HepG2 (cell line): ENCODE measurements at regions not wholly inside any gene's neighbourhood (a gene's known extent, or its start where the extent isn't known, plus 50 kb on each side); places are given as distances from the start of the nearest gene placed in this dataset.

ENCODE experiments used
- ATAC-seq: fragments of 200-7000 bp; cut with Tn5 transposase; 3 replicates; pipeline ENCODE4 v1.9.1; 2020; ENCODE audit warnings: mild to moderate bottlenecking, moderate library complexity
- BruUV-seq: library from RNA; stranded (reverse); fragments of 400-500 nt; replicated peaks from 2 replicates; lab custom pipeline; 2021; lab: Mats Ljungman, UMichigan
- CTCF ChIA-PET: fragments of 300-600 bp; formaldehyde crosslinking; extraction: SDS; loops from one replicate; lab custom pipeline; 2021; ENCODE audit warnings: low total read pairs, inconsistent platforms, low intra/inter-chr PET ratio; lab: Yijun Ruan, JAX
- POLR2A ChIA-PET: fragments of 350-600 bp; sonication (Branson Sonifier 250); formaldehyde crosslinking; loops from one replicate; lab custom pipeline; 2020; ENCODE audit warnings: antibody characterized with exemption, inconsistent platforms; lab: Yijun Ruan, JAX
- DNase-seq: peaks from one replicate; pipeline ENCODE4 v3.0.0-alpha.2; 2015; ENCODE audit warnings: low spot score
- FAIRE-seq: peaks from 3 replicates; lab custom pipeline; 2011; peaks lifted over from hg19 to GRCh38; lab: Jason Lieb, UNC
- H2AFZ ChIP-seq: one replicate; pipeline ENCODE4 v1.6.1; 2011; ENCODE audit warnings: low read length, inconsistent platforms
- H3K27ac ChIP-seq: fragments of 300-600 bp; 3 replicates; pipeline ENCODE4 v1.8.0; 2011; ENCODE audit warnings: mixed run types, mild to moderate bottlenecking, mixed read lengths, low read length, inconsistent platforms; ENCODE audit not compliant: insufficient read depth; ENCODE audit errors: extremely low read length
- H3K27me3 ChIP-seq, 2 experiments: fragments of 200-600 bp in 1 of 2; 2 replicates in 1 of 2; 3 replicates in 1 of 2; pipeline versions ENCODE4 v1.6.0 to v1.8.0; 2011; ENCODE audit warnings: low read length in 2 of 2, mild to moderate bottlenecking in 2 of 2, moderate library complexity in 2 of 2, inconsistent platforms in 1 of 2; ENCODE audit not compliant: insufficient read depth in 2 of 2, control insufficient read depth in 1 of 2
- H3K36me3 ChIP-seq, 2 experiments: fragments of 200-600 bp in 1 of 2; replicated peaks in 1 of 2; 2 replicates in 1 of 2; 3 replicates in 1 of 2; pipeline versions ENCODE4 v1.5.1 to v1.8.0; 2011; ENCODE audit warnings: low read length in 2 of 2, inconsistent platforms in 1 of 2; ENCODE audit not compliant: insufficient read depth in 2 of 2, control insufficient read depth in 1 of 2
- H3K4me1 ChIP-seq: 2 replicates; pipeline ENCODE4 v1.5.1; 2012; ENCODE audit warnings: low read length, inconsistent platforms; ENCODE audit not compliant: insufficient read depth
- H3K4me2 ChIP-seq: 2 replicates; pipeline ENCODE4 v1.6.0; 2011; ENCODE audit warnings: low read depth, low read length, inconsistent platforms
- H3K4me3 ChIP-seq, 3 experiments: fragments of 200-600 bp in 1 of 3; sonication (generic), shearing (Covaris generic) in 1 of 3; replicated peaks in 1 of 3; 2 replicates each; pipeline ENCODE4 v1.5.1; 2011 to 2016; ENCODE audit warnings: low read length in 3 of 3, inconsistent platforms in 2 of 3, low read depth in 2 of 3, mild to moderate bottlenecking in 2 of 3, control low read depth in 1 of 3, mixed read lengths in 1 of 3; ENCODE audit not compliant: insufficient read depth in 1 of 3
- H3K79me2 ChIP-seq: one replicate; pipeline ENCODE4 v1.6.1; 2011; ENCODE audit warnings: low read length, inconsistent platforms; ENCODE audit not compliant: insufficient read depth
- H3K9ac ChIP-seq: 2 replicates; pipeline ENCODE4 v1.6.0; 2011; ENCODE audit warnings: mild to moderate bottlenecking, low read depth, low read length, inconsistent platforms; ENCODE audit not compliant: insufficient read depth
- H3K9me3 ChIP-seq: 2 replicates; pipeline ENCODE4 v1.5.1; 2012; ENCODE audit warnings: mild to moderate bottlenecking, low read length
- H4K20me1 ChIP-seq: 2 replicates; pipeline ENCODE4 v1.6.0; 2011; ENCODE audit warnings: inconsistent platforms, mild to moderate bottlenecking, low read length, moderate library complexity; ENCODE audit not compliant: insufficient read depth
- GTF3A ChIP-seq: sonication (generic); formaldehyde crosslinking; conservative IDR thresholded peaks from 2 replicates; pipeline ENCODE4 v1.4.0; 2020; ENCODE audit warnings: mild to moderate bottlenecking, missing genetic modification reagents
- HNRNPH1 ChIP-seq: fragments of 200-400 bp; formaldehyde crosslinking; optimal IDR thresholded peaks from 2 replicates; pipeline ENCODE3; 2017; ENCODE audit warnings: mild to moderate bottlenecking, low read depth, low read length
- MEIS1 ChIP-seq: sonication (generic); formaldehyde crosslinking; IDR thresholded peaks from 2 replicates; pipeline ENCODE4 v1.9.0; 2021; ENCODE audit warnings: mild to moderate bottlenecking, missing genetic modification reagents, moderate library complexity, borderline replicate concordance
- NCOA2 ChIP-seq: sonication (generic); formaldehyde crosslinking; IDR thresholded peaks from 2 replicates; pipeline ENCODE4 v1.8.0; 2022; ENCODE audit warnings: inconsistent platforms
- SAP130 ChIP-seq: IDR thresholded peaks from 2 replicates; pipeline ENCODE4 v1.6.1; 2016; ENCODE audit warnings: low read depth
- SP4 ChIP-seq: sonication (generic); formaldehyde crosslinking; IDR thresholded peaks from 2 replicates; pipeline ENCODE4 v1.8.1; 2023; ENCODE audit warnings: mild to moderate bottlenecking, missing genetic modification reagents
- SRSF9 ChIP-seq: fragments of 200-400 bp; formaldehyde crosslinking; IDR thresholded peaks from 2 replicates; pipeline ENCODE4 v1.6.1; 2018; ENCODE audit warnings: borderline replicate concordance, mild to moderate bottlenecking, low read depth, low read length; ENCODE audit not compliant: insufficient read depth, poor library complexity, severe bottlenecking
- TRAFD1 ChIP-seq: sonication (generic); formaldehyde crosslinking; IDR thresholded peaks from 2 replicates; pipeline ENCODE4 v1.5.1; 2020; ENCODE audit warnings: missing genetic modification reagents, mild to moderate bottlenecking, borderline replicate concordance
- ZFP1 ChIP-seq: IDR thresholded peaks from 2 replicates; pipeline ENCODE4 v1.6.1; 2016
- ZNF124 ChIP-seq: sonication (generic); formaldehyde crosslinking; IDR thresholded peaks from 2 replicates; pipeline ENCODE4 v1.4.0; 2020; ENCODE audit warnings: missing genetic modification reagents
- ZNF33A ChIP-seq: sonication (generic); formaldehyde crosslinking; IDR thresholded peaks from 2 replicates; pipeline ENCODE4 v1.5.1; 2020; ENCODE audit warnings: missing genetic modification reagents, mild to moderate bottlenecking, moderate library complexity, borderline replicate concordance
- ZNF414 ChIP-seq: sonication (generic); formaldehyde crosslinking; IDR thresholded peaks from 2 replicates; pipeline ENCODE4 v1.5.0; 2020; ENCODE audit warnings: missing genetic modification reagents
- ZNF609 ChIP-seq: sonication (generic); formaldehyde crosslinking; IDR thresholded peaks from 2 replicates; pipeline ENCODE4 v1.4.0; 2020; ENCODE audit warnings: mild to moderate bottlenecking, missing genetic modification reagents, borderline replicate concordance
- ZNF776 ChIP-seq: sonication (generic); formaldehyde crosslinking; IDR thresholded peaks from 2 replicates; pipeline ENCODE4 v1.4.0; 2020; ENCODE audit warnings: mild to moderate bottlenecking, missing genetic modification reagents
- ZNF788 ChIP-seq: sonication (generic); formaldehyde crosslinking; IDR thresholded peaks from 2 replicates; pipeline ENCODE4 v1.5.0; 2020; ENCODE audit warnings: mild to moderate bottlenecking, missing genetic modification reagents, borderline replicate concordance
- ZSCAN29 ChIP-seq: sonication (generic); formaldehyde crosslinking; conservative IDR thresholded peaks from 2 replicates; pipeline ENCODE4 v1.4.0; 2020; ENCODE audit warnings: mild to moderate bottlenecking, missing genetic modification reagents
- ZSCAN9 ChIP-seq: IDR thresholded peaks from 2 replicates; pipeline ENCODE4 v1.6.1; 2016; ENCODE audit warnings: borderline replicate concordance
- WGBS: methylation state at CpG from one replicate; pipeline ENCODE4 v1.1.6; 2017; ENCODE audit warnings: low lambda C conversion rate; 5-methylcytosine and 5-hydroxymethylcytosine counted together
- in situ Hi-C: cut with HindIII; loops from 2 replicates; pipeline ENCODE4 v1.10.0; 2017; ENCODE audit warnings: low pct_unique_long_range_greater_than_20kb; ENCODE audit not compliant: extremely low pct_ligation_motif_present
- intact Hi-C: fragments of 100-400 bp; cut with micrococcal nuclease; formaldehyde crosslinking; loops from one replicate; pipeline ENCODE4 v1.10.0; 2022; ENCODE audit not compliant: unreplicated experiment

- TF ChIP-seq ZSCAN29 (CRISPR knock-in tag) (no peak), ZNF776 (no peak), GTF3A (CRISPR knock-in tag) (no peak), ZNF124 (CRISPR knock-in tag) (no peak), NCOA2 (CRISPR knock-in tag) (no peak), HNRNPH1 (no peak), ZNF788 (CRISPR knock-in tag) (no peak), SP4 (CRISPR knock-in tag) (no peak)
- TF ChIP-seq, all 625 proteins: peak for 0
These were observed 57.5 kb upstream of the MEF2A start (continued) for GRCh38 chr15:99508311-99508645.

- no peak overlapping the region for H3K4me2 ChIP-seq
- DNase-seq (no peak), ATAC-seq (no peak), FAIRE-seq (no peak)
- intact Hi-C loops (loop anchor here (10.0 kb wide), 1 partner anchor 104 kb away; no protein-coding TSS in a partner anchor), in situ Hi-C loops (no loop called here)
- no peak overlapping the region for H2AFZ ChIP-seq
- BruUV-seq, result no TSS peak
- CTCF ChIA-PET, result no interaction called here
- H3K4me1 ChIP-seq, result peaks cover 33% of the 10 kb centered on the region
- no peaks in the 10 kb centered on the region for H4K20me1 ChIP-seq
- no peaks in the 10 kb centered on the region for H3K36me3 ChIP-seq
- no peak overlapping the region for H3K27ac ChIP-seq
- no peak overlapping the region for H3K9ac ChIP-seq
- no peak overlapping the region for H3K4me3 ChIP-seq
- no CpG with 5 or more reads among the region's 3 CpGs for WGBS
- POLR2A ChIA-PET, result no interaction called here
- H3K9me3 ChIP-seq, result no peaks in the 10 kb centered on the region
- no peaks in the 10 kb centered on the region for H3K79me2 ChIP-seq
- H3K27me3 ChIP-seq, result peaks cover 2 to 7% of the 10 kb centered on the region in 2 experiments; a peak in 2 of 5 replicates
- no peak for TF ChIP-seq ZNF609 (CRISPR knock-in tag)
- TF ChIP-seq SAP130 (CRISPR knock-in tag), result no peak
- TF ChIP-seq ZNF33A (CRISPR knock-in tag), result no peak
- TF ChIP-seq TRAFD1 (CRISPR knock-in tag), result no peak
- no peak for TF ChIP-seq ZSCAN9 (CRISPR knock-in tag)
- no peak for TF ChIP-seq ZFP1 (CRISPR knock-in tag)
- TF ChIP-seq SRSF9, result no peak
- TF ChIP-seq ZNF414 (CRISPR knock-in tag), result no peak
- no peak for TF ChIP-seq MEIS1 (CRISPR knock-in tag)
These were observed 56.9 kb upstream of the MEF2A start for GRCh38 chr15:99508852-99509251.
